ENCODE measurements at regions not wholly inside any gene's neighbourhood (a gene's known extent, or its start where the extent isn't known, plus 50 kb on each side); places are given as distances from the start of the nearest gene placed in this dataset.
"Not testable (repeated sequence)": the region's sequence is repeated elsewhere in the genome, so short reads cannot be mapped to it uniquely, and the experiment has no call there.

DNA sequence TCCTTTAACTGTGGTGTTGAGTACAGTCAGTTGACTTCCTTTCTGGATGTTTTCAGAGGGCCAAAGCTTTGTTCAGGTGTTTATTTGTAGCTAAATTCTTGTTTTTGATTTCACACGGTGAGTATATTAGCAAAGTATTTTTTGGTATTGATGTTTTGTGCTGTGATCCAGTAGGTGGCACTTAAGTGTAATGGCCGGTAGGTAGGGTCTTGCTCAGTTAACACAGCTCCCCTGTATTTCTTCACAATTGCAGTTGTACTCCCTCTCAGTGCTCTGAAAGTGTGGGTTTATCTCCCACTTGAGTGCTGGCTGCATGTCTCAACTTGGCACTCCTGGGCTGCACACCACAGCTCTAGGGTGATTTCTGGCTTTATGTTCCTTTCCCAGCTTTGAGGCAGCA, 339.5 kb downstream of the AEBP2 start:
- DNase-seq, result no peak

DNA sequence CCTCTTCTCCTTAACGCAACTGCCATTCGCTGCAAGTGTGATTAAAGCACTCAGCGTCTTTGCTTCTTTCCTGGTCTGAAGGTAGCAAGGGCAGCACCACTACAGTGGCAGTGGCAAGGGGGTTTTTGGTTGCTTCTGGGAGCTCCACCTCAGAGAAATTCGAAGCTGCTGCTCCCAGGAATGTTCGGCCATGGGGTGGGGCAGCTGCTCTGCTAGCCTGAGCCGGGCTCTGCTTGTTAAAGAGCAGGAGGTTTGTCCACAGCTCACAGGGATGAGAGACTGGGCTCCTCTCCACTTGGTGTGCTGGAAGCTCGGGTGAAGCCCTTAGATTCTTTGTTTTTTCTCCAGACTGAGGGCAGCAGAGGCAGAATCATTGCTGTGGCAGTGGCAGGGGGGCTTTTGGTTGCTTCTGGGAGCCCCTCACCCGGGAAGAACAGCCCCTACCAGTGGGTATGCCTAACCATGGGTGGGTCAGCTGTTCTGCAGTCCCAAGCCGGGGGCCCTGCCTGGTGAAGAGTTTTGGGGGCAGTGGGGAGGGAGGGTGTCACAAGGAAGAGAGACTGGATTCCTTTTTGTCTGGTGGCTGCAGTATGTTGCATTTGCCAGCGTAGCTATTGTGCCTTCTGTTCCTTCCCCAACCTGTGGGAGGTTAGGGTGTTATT, 340.2 kb downstream of the AEBP2 start:
- no peak for DNase-seq

DNA sequence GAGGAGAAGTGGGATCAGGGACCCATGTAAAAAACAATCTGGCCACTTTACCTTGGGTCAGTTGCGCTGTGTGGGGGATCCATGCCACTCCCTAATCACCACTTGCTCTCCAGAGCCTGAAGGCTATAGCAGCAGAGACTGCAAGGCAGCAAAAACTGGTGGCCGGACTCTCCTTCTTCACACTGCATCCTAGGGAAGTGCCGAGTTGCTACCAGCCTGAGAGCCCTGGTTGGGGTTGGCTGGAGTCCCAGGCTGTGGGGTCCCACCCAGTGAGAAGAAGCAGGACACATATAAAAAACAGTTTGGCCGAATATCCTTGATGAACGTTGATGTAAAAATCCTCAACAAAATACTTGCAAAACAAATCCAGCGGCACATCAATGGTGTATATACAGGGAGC, 341.2 kb downstream of the AEBP2 start:
- DNase-seq, result no peak

DNA sequence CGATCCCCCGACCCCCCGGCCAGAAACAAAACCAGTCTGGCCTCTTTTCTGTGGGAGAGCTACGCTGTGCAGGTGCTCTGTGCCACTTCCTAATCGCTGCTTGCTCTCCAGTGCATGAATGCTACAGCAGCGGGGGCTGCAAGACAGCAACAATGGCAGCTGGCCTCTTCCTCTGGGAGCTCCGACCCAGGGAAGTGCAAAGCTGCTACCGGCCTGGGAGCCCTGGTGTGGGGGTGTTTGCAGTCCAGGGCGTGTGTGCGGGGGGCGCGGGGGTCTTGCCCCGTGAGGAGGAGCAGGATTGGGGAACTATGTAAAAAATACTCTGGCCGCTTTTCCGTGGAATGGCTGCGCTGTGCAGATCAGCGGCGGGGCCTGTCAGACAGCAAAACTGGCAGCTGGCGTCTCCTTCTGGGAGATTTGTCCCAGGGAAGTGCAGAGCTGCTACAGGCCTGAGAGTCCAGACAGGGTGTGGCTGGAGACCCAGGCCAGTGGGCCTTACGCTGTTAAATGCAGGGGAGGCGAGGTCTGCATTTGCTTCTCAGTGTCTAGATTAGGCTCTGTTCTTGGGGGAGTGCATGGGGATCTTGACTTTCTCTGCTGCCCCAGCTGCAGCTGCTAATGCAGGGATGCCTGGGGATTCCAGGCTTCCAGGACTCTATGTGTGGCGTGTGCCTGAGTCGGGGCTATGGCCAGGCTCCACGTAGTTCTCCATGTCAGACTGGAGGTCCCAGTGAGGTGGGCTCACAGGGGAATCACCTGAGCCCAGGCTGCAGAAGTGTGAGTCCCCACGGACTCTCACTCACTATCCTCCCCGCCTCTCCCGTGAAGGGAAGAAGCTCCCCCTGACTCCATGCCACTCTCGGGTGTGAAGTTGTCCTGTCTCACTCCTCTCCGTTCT, 344.5 kb downstream of the AEBP2 start:
- no peak for DNase-seq

DNA sequence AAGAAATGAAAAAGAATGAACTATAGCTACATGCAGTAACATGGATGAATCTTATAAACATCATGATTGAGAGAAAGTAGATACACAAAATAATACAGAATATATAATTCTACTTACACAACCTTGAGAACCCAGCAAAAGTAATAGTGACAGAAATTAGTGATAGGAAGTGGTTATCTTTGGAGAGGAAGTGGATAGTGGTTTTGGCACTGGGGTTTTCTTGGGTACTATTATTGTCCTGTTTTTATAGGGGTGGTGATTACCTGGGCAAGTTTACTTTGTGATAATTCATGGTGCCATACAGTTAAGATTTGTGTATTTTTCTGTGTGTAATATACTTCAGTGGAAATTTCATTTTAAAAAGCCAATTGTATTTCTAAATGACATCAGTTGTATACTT, 352.7 kb downstream of the AEBP2 start:
- no peak for DNase-seq

DNA sequence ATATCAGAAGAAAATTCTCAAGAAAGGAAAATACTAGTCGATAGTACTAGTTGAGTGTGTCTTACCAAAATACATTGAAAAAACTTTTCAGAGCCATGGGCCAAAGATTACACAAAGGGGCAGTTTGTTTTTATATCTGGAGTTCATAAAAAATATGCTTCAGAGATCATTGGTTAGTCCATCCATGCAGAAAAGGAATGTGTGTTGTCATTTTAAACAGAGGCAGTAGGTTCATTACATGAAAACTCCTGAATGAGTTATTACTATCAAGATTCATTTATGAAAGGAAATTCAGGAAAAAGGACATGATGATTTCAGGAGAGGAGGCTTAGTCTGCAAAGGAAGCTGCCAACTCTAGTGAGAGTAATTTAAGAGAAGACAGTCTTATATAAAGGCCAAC, 354.8 kb downstream of the AEBP2 start:
- no peak for DNase-seq

DNA sequence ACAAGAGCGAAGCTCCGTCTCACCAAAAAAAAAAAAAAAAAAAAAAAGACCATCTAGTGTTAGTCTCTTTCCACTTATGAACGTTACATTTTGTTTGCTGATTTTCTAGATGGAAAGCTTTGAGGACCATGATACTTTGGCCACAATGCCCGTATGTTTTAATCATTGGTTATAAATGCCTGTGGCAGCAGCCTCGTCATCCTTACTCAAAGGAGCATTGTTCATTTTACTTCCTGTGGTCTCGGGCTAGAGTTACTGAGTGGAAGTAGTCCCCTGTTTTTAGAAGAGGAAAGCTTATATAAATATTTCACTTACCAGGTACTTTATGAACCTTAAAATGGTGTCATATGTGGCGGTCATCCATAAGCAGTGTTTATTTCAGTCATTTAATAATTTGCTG, 359.9 kb downstream of the AEBP2 start:
- DNase-seq, result no peak

DNA sequence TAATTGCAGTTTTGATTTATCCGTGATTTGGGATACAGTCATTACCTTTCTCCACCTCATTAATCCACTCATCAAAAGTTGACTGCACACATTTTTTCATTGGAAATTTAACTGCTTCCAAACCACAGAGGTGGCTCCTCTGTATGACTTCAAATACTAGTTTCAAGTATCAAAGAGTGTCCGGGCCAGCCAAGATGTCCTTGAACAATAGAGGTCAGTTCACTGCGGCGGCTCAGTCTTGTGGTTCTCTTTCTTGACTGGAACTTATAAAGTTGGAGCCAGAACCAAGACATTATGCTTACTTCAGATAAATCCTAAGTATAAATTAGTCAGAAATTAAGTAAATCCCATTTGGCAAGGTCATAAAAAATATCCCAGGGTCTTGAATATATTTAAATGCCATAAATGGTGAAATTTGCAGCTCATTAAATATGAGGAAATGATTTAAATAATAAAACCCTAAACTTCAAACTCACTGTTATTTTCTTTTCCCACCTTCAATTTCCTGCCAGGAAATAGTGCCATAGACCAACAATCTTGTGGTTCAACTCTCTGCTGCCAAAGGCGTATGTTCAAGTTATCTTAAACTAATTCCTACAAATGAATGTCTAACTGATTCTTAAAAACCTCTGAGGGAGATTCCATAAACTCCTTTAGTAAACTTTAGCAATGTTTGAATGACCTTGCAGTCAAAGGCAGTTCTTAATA, 360.8 kb downstream of the AEBP2 start:
- DNase-seq, result no peak

DNA sequence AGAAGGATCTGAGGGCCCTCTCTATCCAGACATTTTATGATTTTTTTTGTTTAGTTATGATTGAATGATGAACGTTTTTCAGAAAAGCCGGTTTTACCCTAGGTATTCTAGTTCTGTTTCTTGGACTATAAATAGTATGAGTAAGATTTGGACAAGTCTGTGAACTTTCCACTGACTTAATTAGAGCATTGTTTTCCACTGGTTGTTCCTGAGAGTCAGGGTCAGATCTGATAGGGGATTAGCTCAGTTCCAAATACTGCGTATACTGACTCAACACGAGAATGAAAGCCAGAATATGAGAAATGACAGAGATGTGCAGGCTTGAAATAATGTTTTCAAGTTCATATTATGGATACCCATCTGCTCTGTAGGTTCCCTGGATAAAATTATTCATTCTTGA, 361.6 kb downstream of the AEBP2 start:
- DNase-seq, result no peak

DNA sequence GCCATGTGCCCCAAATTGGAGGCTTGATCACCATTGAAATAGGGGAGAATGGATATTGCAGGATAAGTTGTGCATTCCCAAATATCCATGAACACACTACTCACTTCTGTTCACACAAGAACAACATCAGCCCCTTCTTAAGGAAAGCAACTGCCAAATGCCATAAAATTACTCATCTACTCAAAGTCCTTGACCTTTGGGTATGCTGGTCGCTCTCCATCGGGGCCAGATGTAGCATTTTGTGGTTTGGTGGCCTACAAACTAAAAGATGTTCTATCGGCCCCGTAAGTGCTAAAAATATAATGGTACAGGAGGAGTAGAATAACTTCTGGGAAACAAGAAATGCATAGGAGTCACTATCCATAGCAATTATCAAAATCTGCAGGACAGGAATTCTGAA, 362.6 kb downstream of the AEBP2 start:
- DNase-seq, result no peak

DNA sequence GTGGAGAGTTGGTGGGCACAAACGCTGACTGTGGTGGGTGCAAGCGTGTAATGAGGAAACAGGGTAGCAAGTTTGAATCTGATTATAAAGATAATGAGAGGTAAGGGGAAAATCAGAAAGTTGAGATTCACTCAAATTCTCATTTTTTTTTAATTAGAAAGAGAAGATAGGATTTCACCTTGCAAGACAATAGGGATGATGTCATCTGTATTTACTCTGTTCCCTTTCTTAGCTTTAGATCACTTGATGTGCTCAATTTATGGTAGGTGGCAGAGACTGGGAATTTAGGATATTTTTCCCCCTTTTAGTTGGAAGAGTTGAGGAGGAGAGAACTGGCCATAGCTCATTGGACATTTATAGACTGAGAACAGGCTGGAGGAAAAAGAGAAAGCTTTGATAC, 363.6 kb downstream of the AEBP2 start:
- no peak for DNase-seq

DNA sequence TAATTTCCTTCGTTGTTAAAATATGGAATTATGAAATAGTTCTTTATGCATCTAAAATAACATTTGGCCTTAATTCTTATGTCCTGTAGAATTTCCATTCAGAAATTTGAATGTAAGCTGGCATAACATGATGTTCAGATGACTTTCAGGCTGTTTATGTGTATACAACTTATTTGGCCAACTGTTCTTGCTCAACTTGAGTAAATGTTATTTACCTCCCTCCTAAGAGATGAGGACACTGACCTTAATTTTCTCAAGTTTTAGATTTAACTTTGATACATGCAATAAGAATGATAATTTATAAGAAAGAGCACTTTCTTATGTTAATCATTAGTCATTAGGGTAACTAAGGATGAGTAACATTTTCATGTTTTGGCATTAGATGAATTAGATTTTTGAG, 365.4 kb downstream of the AEBP2 start:
- DNase-seq, result no peak

DNA sequence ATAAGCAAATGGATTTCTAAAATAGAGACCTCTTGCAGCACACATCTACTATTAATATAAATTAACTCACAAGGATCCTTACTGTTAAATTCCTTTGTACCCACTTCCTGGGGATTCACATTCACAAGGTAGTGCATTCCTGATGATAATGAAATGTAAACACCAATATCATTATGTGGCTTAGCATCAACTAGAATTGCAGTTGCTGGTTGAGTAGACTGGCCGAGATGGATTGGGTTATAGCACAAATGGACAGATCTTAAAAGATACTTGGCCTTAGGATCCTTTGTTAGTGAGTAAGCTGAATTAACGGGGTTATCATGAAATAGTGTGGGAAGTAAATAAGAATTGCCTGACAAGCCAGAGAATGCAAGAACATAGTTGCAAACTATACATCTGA, 369.1 kb downstream of the AEBP2 start:
- DNase-seq, result no peak

DNA sequence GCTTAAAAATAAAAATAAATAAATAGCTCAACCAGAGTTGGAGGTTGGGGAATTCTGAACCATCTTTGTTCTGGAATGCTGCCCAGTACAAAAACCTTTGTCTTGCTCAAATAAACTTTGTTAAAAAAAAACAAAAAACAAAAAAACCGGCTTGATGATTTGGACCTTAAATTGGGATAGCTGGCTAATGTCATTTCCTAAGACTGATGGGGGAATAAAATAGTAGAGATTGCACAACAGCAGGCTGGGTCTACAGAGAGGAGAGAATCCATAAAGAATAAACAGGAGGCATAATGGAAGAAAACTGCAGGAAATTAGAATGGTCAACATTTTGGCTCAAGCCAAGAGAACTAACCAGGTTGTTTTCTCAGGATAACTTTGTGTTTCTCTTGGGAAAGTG, 370.9 kb downstream of the AEBP2 start:
- no peak for DNase-seq

DNA sequence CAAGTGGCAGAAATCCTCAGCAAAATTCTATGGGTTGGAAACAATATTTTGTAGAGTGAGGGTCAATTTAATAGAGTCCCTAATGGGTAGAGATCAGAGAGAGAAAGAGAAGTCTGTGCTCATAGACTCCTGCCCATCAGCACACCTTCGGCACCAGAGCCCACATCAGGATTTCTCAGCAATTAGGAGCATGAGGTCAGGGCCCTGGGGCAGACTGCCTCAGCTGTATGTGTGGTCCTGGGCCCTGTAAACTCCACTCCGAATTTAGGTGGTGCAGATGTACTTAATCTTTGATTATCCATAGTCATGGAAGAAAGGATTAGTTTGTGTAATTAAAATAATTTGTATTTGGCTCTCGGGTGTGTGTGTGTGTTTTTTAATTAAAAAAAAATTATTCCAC, 372.6 kb downstream of the AEBP2 start:
- DNase-seq, result no peak

DNA sequence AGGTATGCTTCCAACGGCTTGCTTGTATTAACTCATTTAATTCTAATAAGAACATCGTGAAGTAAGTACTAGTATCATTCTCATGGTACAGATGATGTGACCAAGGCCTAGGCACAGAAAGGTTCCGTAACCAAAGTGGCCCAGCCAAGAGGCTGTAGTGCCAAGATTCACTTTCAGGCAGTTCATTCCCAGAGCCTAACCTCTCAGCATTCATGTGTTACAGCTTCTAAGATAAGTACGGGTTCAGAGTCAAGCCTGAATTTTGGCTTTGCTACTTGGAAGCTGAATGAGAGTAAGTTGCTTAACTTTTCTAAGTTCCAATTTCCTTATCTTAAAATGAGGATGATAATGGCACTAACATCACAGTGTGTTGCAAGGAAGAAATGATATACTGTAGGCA, 379.9 kb downstream of the AEBP2 start:
- no peak for DNase-seq

DNA sequence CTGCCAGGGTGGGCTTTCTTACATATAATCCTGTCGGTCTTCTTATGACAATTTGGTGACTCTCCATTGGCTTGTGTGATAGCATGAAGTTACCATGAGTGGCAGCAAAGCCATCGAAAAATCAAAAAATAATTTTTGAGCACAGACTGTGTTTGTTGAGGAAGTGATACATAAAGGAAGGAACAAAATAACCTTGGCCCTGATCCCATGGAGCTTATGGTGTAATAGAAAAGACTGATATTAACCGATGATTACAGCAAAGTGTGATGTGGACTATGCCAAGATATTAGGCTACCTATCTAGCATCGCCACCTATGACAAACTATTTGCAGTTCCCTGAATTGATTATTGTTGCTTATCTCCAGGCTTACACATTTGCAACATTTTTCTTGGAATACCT, 383.2 kb downstream of the AEBP2 start:
- no peak for DNase-seq

DNA sequence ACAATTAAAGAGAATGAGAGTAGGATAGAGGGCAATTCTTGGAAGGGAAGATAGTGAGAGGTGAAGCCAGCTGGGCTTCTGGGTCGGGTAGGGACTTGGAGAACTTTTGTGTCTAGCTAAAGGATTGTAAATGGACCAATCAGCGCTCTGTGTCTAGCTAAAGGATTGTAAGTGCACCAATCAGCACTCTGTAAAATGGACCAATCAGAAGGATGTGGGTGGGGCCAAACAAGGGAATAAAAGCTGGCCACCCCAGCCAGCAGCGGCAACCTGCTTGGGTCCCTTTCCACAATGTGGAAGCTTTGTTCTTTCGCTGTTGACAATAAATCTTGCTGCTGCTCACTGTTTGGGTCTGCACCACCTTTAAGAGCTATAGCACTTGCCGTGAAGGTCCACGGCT, 384.0 kb downstream of the AEBP2 start:
- not testable (repeated sequence) for DNase-seq

DNA sequence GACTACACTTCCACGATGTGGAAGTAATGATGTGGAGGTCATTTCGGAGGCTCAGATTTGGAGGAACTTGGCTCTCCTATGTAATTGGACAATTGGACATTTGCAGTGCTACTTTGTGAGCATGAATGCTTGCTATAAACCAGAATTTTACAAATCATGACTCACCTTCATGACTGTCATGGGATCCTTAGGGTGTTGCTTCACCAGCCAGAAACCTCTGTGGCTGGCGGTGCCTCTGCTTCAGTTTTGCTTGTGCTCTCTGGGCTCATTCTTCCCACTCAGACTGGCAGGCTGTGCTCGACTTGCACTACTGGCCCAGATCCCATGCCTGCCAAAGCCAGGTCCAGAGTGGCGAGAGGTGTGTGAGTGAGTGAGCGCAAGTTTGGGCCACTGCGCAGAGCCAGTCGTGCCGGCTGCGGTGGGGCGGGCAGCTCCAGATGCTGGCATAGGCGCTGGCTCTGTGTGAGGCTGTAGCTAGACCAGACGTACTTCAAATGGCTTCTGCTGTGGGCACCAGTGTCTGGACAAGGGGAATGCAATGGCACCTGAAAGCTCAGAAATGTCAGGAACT, 387.8 kb downstream of the AEBP2 start:
- no peak for DNase-seq

DNA sequence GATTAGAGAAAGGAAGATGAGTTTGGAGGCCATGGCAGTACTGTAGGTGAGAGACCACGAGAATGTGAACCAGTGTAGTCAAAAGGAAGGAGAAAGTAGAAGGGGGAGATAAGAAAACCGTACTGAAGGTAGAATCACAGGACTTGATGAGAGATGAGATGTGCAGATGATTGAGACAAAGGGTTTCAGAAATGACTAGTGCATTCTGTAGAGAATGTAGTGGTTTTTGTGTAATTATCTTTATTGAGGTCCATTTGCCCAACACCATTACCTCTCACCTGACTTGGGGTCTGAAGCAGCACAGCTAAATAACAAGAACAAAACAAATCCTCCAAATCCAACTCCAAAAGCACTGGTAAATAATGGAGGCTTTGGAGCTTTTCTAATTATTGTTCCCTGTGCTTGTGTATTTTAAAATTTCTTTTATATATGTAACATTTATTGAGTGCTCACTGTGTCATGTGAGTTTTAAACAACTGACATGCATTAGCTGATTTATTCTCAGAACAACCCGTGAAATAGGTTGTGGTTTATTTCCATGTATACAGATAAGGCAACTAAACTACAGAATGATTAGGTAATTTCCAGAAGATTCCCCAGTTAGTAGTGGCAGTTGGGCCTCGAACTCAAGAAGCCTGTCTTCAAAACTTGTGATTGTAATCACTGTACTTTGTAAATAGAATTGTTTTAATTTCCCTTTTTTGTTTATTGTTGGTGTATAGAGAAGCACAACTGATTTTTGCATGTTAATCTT, 390.0 kb downstream of the AEBP2 start:
- no peak for DNase-seq

DNA sequence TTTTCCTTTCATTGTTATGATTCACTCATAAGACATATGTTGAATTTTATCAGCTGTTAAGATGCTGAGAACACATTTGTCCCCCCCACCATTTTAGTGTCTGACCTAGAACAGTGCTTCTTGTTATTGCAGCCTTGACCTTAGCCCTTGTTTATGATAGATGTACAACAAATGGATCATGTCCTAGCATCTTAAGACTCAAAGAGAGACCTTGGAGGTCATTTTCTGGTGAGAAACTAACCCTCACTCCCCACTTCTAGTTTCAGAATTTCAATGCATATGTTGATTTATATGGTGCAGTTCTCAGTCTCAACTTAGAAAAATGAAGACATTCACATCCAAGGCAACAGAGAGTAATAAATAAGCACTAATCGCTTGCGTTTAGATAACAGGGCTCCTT, 391.2 kb downstream of the AEBP2 start:
- no peak for DNase-seq

DNA sequence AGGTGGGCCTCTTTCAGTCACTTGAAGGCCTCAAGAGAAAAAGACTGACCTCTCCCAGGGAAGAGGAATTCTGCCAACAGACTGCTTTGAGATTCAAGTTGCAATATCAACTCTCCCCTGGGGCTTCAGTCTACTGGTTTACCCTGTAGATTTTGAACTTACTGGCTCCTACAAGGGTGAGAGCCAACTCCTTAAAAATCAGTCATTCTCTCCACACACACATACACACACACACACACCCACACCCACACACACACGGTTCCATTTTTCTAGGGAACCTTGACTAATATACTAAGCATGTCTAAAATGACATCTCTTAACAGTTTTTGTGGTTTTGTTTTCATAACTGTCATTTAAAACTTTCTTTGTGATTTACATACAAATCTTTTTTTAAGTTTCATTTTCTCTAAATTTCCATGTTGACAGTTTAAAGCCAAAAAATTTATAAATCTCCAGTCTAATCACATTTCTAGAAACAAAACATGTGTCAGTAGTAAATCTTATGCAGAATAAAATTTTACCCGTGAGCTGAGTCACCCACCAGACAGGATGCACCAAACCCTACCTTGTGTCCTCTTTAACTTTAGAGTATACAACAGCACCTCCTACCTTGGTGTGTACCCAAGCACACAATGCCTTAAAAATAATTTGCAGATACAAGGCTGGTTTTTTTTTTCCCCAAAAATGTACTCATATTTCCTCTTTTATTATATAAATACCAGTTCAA, 394.6 kb downstream of the AEBP2 start:
- no peak for DNase-seq

All from NCI-H526 treated with DMSO at 0.1 percent for 48 hours (cell line).